Femur (tissue), 1 donor: ENCODE measurements at regions not wholly inside any gene's neighbourhood (a gene's known extent, or its start where the extent isn't known, plus 50 kb on each side); places are given as distances from the start of the nearest gene placed in this dataset.
"Not testable (repeated sequence)": the region's sequence is repeated elsewhere in the genome, so short reads cannot be mapped to it uniquely, and the experiment has no call there.

Experiments
- DNase-seq: peaks from one replicate; pipeline ENCODE4 v3.0.0-alpha.2; 2017

DNA sequence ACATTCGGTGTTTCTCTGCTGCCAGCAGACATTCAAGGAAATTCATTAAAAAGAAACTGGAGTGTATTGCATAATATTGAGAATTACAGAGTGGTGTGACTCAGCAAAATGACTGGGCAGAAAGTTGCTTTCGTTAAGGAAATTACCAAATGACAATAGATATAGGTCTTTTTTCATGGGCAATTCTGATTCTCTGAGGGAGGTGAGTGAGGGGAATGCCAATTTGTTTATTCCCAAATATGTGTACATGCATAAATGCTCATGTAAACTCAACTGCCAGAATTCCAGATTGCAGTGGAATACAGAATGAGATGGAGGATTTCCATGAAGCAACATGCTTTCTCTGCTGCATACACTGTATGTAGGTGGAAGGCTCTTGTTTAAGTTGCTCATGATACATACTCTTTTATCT, 1730.1 kb downstream of the SLITRK5 start:
- no peak for DNase-seq

DNA sequence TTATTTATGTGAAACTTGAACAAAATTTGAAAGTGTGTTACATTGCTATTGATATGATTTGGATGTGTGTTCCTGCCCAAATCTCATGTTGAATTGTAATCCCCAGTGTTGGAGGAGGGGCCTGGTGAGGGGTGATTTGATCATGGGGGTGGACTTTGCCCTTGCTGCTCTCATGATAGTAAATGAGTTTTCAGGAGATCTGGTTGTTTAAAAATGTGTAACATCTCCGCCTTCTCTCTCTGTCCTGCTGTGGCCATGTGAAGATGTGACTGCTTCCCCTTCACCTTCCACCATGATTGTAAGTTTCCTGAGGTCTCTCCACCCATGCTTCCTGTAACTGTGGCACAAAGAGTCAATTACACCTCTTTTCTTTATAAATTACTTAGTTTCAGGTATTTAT, 1731.0 kb downstream of the SLITRK5 start:
- no peak for DNase-seq

- DNase-seq = not testable (repeated sequence)
Observed at GRCh38 chr13:89406096-89406495, 1734.9 kb downstream of the SLITRK5 start.

DNA sequence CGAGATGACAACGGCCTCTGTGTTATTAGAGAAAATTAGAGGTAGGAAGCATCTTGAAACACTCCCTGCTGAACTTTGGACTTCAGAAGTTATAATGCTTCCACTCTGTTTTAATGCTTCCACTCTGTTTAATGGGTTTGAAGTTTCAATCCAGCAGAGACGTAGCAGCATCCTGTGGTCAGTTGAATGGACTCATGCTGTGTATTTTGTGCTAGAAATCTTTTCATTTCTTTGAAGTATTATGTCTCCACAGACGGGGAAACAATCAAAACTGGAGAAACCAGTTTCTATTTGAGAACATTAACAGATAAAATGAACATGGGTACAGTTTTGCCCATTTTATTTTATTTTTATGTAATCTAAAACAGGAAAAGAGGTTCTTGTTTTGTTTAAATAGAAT, 1736.2 kb downstream of the SLITRK5 start:
- no peak for DNase-seq

DNA sequence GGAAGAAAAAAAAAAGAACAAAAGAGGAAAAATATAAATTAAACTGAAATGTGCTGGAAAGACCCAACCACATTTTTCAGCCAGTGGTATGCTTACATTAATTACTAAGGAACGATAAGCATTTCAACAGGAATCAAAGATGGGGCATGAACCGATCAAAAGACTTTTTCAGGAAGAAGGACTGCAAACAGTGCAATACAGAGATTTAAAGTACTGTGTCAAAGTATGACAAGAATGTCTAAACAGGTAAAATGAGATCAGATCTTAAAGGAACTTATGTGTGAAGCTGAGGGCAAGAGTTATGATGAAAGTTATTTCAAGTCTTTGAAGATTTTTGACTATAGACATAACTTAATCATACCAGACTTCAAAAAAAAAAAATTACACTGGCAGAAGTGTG, 1761.8 kb downstream of the SLITRK5 start:
- no peak for DNase-seq

DNA sequence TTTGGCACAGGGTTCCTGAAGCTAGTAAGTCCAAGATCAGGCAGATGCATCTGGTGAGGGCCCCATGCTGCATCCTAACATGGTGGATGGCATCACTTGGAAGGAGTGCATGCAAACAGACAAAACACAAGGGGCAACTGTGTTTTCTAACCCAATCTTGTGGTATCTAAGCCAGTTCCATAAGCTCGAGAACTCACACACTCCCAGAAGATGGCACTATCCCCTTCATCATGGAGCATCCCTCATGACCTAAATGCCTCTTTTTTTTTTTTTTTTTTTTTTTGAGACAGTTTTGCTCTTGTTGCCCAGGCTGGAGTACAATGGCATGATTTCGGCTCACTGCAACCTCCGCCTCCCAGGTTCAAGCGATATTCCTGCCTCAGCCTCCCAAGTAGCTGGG, 1763.5 kb downstream of the SLITRK5 start:
- DNase-seq = not testable (repeated sequence)

DNA sequence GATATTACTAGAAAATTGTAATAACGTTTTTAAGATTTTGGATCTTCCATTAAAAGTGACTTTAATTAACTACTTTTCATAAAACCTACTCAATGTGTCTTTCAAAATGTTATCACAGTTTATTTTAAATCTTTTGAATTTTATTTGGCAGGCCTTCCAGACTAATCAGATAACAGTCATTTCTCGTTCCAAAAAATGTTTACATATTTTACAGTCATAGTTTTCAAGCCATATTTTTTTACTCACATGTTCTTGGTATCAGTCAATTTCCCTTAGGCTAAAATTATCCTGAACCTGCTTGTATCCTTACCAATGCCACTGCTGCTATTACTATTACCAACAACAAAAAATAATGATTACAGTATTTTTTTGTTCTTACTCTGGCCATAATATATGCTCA, 1783.5 kb downstream of the SLITRK5 start:
- DNase-seq = no peak

DNA sequence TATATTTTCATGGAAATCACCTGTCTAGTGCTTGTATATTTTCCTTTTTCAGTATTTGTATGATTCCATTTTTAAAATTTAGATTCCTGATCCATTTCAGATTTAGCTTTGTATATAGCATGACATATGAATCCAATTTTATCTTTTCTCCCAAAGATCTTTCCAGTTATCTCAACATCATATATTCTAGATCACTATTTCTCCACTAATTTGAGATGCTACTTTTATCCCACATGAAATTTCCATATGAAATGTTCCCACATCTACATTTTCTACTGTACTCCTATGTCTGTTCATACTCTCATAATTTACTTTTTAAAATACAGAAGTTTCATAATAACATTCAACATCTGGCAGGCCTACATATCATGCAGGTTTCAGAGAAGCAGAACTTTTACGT, 1784.1 kb downstream of the SLITRK5 start:
- no peak for DNase-seq

- no peak for DNase-seq
Observed at GRCh38 chr13:89455741-89456140, 1784.6 kb downstream of the SLITRK5 start.

- DNase-seq = no peak
Observed at GRCh38 chr13:89457977-89458376, 1786.8 kb downstream of the SLITRK5 start.

DNA sequence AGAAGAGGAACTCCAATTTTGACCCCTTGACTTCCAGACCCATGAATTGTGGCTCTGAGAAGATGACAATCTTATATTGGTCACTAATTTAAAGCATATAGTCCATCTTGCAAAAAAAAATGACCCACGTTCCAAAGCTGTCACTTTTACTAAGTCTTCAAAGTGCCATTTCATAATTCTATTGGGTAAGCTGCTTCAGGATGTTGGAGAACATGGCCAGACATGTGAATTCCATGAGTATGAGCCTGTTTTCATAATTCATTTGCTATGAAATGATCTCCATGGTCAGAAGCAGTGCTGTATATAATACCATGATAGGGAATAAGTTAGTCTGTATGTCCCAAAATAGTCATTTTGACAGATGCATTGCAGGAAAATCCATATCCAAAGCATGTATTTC, 1787.3 kb downstream of the SLITRK5 start:
- no peak for DNase-seq

GRCh38 chr13:89460895-89461294, 1789.7 kb downstream of the SLITRK5 start:
- not testable (repeated sequence) for DNase-seq

- DNase-seq = no peak
Observed at GRCh38 chr13:89465366-89465765, 1794.2 kb downstream of the SLITRK5 start.

GRCh38 chr13:89468081-89468480, 1796.9 kb downstream of the SLITRK5 start:
- no peak for DNase-seq

- DNase-seq = no peak
Observed at GRCh38 chr13:89470901-89471300, 1799.7 kb downstream of the SLITRK5 start.

GRCh38 chr13:89474432-89474831, 1803.3 kb downstream of the SLITRK5 start:
- DNase-seq = no peak

- no peak for DNase-seq
Observed at GRCh38 chr13:89486065-89486464, 1814.9 kb downstream of the SLITRK5 start.

- no peak for DNase-seq
Observed at GRCh38 chr13:89486709-89487108, 1815.5 kb downstream of the SLITRK5 start.

DNA sequence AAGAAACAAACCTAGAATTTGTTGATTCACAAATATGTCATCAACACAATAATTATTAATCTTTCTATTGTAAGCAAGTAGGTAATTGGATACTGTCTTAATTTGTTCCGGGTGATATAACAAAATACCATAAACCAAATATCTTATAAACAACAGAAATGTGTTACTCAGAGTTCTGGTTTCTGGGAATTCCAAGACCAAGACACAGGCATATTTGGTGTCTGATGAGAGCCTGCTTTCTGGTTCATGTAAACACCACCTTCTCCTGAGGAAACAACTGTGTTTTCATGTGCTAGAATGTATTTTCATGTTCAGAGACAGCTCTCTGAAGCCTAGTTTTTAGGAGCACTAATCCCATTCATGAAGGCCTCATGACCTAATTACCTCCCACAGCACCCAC, 1819.5 kb downstream of the SLITRK5 start:
- no peak for DNase-seq

DNA sequence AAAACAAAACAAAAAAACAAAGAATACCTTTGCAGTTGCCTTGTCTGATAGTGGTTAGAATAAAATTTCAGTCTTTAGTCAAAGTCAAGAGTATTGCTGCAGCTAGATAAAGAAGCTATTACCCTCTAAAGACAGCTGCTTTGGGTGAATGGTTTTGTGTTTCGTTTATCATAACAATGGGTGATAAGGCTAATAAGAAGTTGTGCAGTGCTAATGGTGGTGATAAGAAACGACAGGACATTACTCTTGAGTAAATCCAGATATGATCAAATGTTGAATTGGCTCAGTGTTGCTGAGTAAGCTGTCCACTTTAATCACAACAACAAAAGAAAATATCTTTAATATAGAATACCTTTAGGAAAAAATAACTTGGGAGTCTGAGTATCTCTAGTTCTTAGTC, 1825.3 kb downstream of the SLITRK5 start:
- no peak for DNase-seq

GRCh38 chr13:89497658-89498057, 1826.5 kb downstream of the SLITRK5 start:
- no peak for DNase-seq

DNA sequence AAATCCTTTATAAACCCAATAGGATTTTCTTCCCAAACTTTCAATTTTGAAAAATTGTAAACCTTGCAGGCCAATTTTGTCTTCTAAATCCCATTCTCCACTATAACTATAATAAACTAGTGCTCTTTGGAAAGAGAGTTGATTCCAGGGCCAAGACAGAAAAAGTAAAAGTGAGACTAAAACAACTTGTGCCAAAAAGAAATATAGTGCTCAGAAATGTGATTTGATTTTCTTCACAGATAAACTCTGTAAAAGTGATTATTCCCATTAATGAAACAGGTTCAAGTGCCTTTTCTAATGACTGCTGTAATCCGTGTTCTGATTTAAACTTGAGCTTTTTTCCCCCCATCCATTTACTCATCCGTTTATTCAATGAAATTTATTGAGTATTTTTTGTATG, 1831.1 kb downstream of the SLITRK5 start:
- DNase-seq = no peak

DNA sequence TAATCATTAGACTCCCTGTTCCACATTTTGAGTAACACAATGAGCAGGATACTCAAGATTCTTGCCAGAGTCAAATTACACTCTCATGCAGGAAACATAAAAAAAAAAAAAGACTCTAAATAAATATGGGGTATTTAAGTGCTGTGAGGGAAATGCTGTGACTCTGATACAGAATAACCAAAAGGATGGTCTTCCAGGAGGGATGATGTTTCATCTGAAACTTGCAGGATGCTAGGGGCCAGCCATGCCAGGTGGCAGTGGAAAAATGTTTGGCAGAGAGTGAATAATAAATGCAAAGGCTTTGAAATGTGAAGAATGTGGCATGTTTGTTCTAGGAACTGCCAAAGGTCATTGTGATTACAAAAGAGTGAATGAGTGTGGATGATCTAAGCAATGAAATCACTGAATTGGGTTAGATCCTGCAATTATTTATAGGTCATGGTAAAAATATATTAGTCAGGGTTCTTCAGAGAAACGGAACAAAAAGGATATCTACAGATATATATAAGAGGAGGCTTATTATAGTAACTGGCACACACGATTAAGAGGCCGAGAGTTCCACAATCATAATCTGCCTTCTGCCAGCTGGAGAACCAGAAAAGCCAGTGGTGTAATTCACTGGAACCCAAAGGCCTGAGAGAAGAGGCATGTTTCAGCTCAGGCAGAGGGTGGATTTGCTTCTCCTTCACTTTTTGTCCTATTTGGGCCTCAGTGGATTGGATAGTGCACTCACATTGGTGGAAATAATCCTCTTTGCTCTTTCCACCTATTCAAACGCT, 1832.8 kb upstream of the MIR17HG start:
- peak; percentile 28 for DNase-seq

DNA sequence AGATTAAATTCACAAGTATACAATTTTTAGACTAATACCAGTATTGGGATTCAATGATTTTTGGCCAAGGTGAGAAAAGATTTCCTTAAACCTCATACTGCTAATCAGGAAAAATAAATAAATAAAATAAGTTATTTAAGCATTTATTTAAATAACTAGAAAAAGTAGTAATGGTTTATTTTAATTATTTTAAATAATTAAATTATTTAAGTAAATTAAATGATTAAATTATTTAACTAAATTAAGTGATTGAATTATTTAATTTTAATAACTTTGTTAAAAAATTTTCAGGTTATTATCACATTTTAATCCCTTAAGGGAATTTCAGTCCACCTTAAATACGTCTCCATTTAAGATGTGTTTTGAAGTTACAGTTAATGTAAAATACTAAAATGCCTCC, 1831.5 kb upstream of the MIR17HG start:
- no peak for DNase-seq
